ENCODE measurements at regions not wholly inside any gene's neighbourhood (a gene's known extent, or its start where the extent isn't known, plus 50 kb on each side); places are given as distances from the start of the nearest gene placed in this dataset.

DNA sequence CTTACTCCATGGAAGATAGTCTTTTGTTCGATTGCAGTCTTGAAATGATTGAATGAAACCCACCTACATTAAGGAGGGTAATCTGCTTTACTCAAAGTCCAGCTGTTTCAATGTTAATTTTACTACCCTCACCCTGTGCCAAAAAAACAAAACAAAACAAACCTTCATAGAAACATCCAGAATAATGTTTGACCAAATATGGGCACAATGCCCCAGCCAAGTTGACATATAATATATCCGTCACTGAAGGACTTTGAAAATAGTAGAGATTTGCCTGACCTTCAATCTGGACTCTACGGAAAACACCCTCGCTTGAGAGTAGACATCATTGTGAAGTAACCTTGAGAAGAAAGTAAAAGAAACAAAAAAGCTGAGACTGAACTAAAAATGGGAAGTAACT is 550.5 kb upstream of the SMIM31 start:
- no peaks in the 10 kb centered on the region for H3K9me3 Mint-ChIP-seq
- no peaks in the 10 kb centered on the region for H3K36me3 Mint-ChIP-seq
- Histone ChIP-seq H3K4me3 (no peak overlapping the region), H3K27ac (no peak overlapping the region), H3K9me3 (ENCODE audit: low read depth) (no peaks in the 10 kb centered on the region), H3K27me3 (no peaks in the 10 kb centered on the region), H3K4me1 (peaks cover 7% of the 10 kb centered on the region), H2AFZ (replicated peaks) (no peak overlapping the region), H3K79me2 (ENCODE audit: low read depth) (no peaks in the 10 kb centered on the region), H3K9ac (no peak overlapping the region), H3K4me2 (no peak overlapping the region), H4K20me1 (ENCODE audit: low read depth) (no peaks in the 10 kb centered on the region), H3F3A (ENCODE audit: low read depth) (no peaks in the 10 kb centered on the region), H3K36me3 (no peaks in the 10 kb centered on the region)
- DNase-seq (ENCODE audit: low spot score), result no peak
- H3K4me1 Mint-ChIP-seq, result peaks cover 7% of the 10 kb centered on the region
- no peak overlapping the region for H3K27ac Mint-ChIP-seq
- H3K27me3 Mint-ChIP-seq (ENCODE audit: insufficient read depth, low read depth), result no peaks in the 10 kb centered on the region
- TF ChIP-seq EZH2 (IDR thresholded peaks at IDR 0.05), result no peak
- TF ChIP-seq EZH2phosphoT487 (IDR thresholded peaks at IDR 0.05), result no peak
- TF ChIP-seq, protein P1, sequence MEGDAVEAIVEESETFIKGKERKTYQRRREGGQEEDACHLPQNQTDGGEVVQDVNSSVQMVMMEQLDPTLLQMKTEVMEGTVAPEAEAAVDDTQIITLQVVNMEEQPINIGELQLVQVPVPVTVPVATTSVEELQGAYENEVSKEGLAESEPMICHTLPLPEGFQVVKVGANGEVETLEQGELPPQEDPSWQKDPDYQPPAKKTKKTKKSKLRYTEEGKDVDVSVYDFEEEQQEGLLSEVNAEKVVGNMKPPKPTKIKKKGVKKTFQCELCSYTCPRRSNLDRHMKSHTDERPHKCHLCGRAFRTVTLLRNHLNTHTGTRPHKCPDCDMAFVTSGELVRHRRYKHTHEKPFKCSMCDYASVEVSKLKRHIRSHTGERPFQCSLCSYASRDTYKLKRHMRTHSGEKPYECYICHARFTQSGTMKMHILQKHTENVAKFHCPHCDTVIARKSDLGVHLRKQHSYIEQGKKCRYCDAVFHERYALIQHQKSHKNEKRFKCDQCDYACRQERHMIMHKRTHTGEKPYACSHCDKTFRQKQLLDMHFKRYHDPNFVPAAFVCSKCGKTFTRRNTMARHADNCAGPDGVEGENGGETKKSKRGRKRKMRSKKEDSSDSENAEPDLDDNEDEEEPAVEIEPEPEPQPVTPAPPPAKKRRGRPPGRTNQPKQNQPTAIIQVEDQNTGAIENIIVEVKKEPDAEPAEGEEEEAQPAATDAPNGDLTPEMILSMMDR (IDR thresholded peaks at IDR 0.05), result no peak
- H3K4me3 Mint-ChIP-seq, result no peak overlapping the region

DNA sequence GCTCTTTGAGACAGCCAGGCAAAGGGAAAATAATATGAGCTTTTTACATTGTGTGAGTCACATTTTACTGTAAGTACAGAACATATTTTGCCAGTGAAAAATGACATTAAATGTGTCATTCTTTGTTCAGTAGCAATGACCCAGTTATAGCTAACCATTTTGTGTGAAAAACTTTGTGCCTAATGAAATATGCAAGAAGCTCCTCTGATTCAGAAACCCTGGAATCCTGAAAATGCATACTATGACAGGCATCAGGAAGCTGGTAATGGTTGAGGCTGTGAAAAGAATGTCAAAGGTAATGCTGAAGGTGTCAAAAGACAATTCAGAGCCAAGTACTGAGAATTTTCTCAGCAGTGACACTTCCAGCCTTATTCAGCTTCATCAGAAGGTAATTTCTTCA is 549.5 kb upstream of the SMIM31 start:
- Mint-ChIP-seq H3K4me3 (no peak overlapping the region), H3K9me3 (no peaks in the 10 kb centered on the region), H3K27ac (no peak overlapping the region), H3K36me3 (no peaks in the 10 kb centered on the region), H3K27me3 (ENCODE audit: insufficient read depth, low read depth) (no peaks in the 10 kb centered on the region), H3K4me1 (peaks cover 7% of the 10 kb centered on the region)
- no peaks in the 10 kb centered on the region for H3K79me2 ChIP-seq (ENCODE audit: low read depth)
- TF ChIP-seq EZH2phosphoT487 (IDR thresholded peaks at IDR 0.05) (no peak), EZH2 (IDR thresholded peaks at IDR 0.05) (no peak)
- TF ChIP-seq, protein P1 (IDR thresholded peaks at IDR 0.05), result no peak
- no peak overlapping the region for H2AFZ ChIP-seq (replicated peaks)
- DNase-seq (ENCODE audit: low spot score), result no peak
- H3K9ac ChIP-seq, result no peak overlapping the region
- no peaks in the 10 kb centered on the region for H3K27me3 ChIP-seq
- no peaks in the 10 kb centered on the region for H3K36me3 ChIP-seq
- H3K4me1 ChIP-seq, result peaks cover 7% of the 10 kb centered on the region
- no peaks in the 10 kb centered on the region for H3F3A ChIP-seq (ENCODE audit: low read depth)
- no peaks in the 10 kb centered on the region for H3K9me3 ChIP-seq (ENCODE audit: low read depth)
- H4K20me1 ChIP-seq (ENCODE audit: low read depth), result no peaks in the 10 kb centered on the region
- H3K4me3 ChIP-seq, result no peak overlapping the region
- no peak overlapping the region for H3K4me2 ChIP-seq
- H3K27ac ChIP-seq, result no peak overlapping the region

DNA sequence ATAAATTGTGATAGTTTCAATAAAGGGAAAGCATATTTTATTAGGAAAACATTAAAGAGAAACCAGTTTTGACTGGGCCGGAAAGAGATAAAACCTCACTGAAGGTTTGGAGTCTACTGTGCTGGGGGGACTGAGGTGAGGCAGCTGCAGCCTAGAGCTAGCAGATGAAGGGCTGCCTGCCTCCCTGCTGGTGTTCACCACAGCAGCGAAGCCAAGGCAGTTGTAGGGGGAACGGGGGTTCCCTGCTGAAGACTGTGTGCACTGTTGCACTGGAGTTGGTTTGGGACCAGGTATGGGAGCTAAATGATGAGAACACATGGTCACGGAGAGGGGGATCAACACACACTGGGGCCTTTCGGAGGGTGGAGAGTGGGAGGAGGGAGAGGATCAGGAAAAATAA is 546.5 kb upstream of the SMIM31 start:
- peak; percentile 22 for DNase-seq (ENCODE audit: low spot score)
- TF ChIP-seq, protein P1 (IDR thresholded peaks at IDR 0.05), result no peak
- TF ChIP-seq EZH2phosphoT487 (IDR thresholded peaks at IDR 0.05) (no peak), EZH2 (IDR thresholded peaks at IDR 0.05) (no peak)
- peaks cover 7% of the 10 kb centered on the region for H3K4me1 Mint-ChIP-seq
- H3K36me3 Mint-ChIP-seq, result no peaks in the 10 kb centered on the region
- no peaks in the 10 kb centered on the region for H3K27me3 ChIP-seq
- H3K9me3 ChIP-seq (ENCODE audit: low read depth), result no peaks in the 10 kb centered on the region
- H3K79me2 ChIP-seq (ENCODE audit: low read depth), result no peaks in the 10 kb centered on the region
- H3K9me3 Mint-ChIP-seq, result no peaks in the 10 kb centered on the region
- H2AFZ ChIP-seq (replicated peaks), result peak overlapping the region; percentile 61
- H3K27ac ChIP-seq, result no peak overlapping the region
- no peak overlapping the region for H3K27ac Mint-ChIP-seq
- no peak overlapping the region for H3K4me3 Mint-ChIP-seq
- H3K4me1 ChIP-seq, result peaks cover 7% of the 10 kb centered on the region
- H3K4me2 ChIP-seq, result peak overlapping the region; percentile 42
- H3K27me3 Mint-ChIP-seq (ENCODE audit: insufficient read depth, low read depth), result no peaks in the 10 kb centered on the region
- H3K9ac ChIP-seq, result no peak overlapping the region
- H4K20me1 ChIP-seq (ENCODE audit: low read depth), result no peaks in the 10 kb centered on the region
- no peaks in the 10 kb centered on the region for H3F3A ChIP-seq (ENCODE audit: low read depth)
- no peak overlapping the region for H3K4me3 ChIP-seq
- no peaks in the 10 kb centered on the region for H3K36me3 ChIP-seq
